GM23338 (cell line): ENCODE measurements at regions not wholly inside any gene's neighbourhood (a gene's known extent, or its start where the extent isn't known, plus 50 kb on each side); places are given as distances from the start of the nearest gene placed in this dataset.

Experiments used
- EZH2 ChIP-seq: fragments of 200-600 bp; sonication (generic); IDR thresholded peaks from one replicate; pipeline ENCODE4 v1.8.0; 2017; ENCODE audit warnings: antibody characterized with exemption, mild to moderate bottlenecking, low read depth; ENCODE audit not compliant: unreplicated experiment
- NANOG ChIP-seq: IDR thresholded peaks from 2 replicates; pipeline ENCODE4 v1.6.1; 2016; ENCODE audit warnings: antibody characterized with exemption, borderline replicate concordance
- STAT1 ChIP-seq: IDR thresholded peaks from one replicate; pipeline ENCODE4 v1.6.1; 2016; ENCODE audit warnings: antibody characterized with exemption; ENCODE audit not compliant: unreplicated experiment
- TF ChIP-seq, protein P1 (sequence below): fragments of 250-450 bp; sonication (Bioruptor Pico); IDR thresholded peaks from 2 replicates; pipeline ENCODE4 v1.5.0; 2020; ENCODE audit warnings: mild to moderate bottlenecking, moderate library complexity
- TF ChIP-seq, protein P2 (sequence below): IDR thresholded peaks from one replicate; pipeline ENCODE4 v1.6.1; 2018; ENCODE audit warnings: antibody characterized with exemption; ENCODE audit not compliant: unreplicated experiment
- TF ChIP-seq, protein P3 (sequence below): IDR thresholded peaks from 2 replicates; pipeline ENCODE4 v1.6.1; 2016; ENCODE audit warnings: antibody characterized with exemption

- TF ChIP-seq, protein P1, sequence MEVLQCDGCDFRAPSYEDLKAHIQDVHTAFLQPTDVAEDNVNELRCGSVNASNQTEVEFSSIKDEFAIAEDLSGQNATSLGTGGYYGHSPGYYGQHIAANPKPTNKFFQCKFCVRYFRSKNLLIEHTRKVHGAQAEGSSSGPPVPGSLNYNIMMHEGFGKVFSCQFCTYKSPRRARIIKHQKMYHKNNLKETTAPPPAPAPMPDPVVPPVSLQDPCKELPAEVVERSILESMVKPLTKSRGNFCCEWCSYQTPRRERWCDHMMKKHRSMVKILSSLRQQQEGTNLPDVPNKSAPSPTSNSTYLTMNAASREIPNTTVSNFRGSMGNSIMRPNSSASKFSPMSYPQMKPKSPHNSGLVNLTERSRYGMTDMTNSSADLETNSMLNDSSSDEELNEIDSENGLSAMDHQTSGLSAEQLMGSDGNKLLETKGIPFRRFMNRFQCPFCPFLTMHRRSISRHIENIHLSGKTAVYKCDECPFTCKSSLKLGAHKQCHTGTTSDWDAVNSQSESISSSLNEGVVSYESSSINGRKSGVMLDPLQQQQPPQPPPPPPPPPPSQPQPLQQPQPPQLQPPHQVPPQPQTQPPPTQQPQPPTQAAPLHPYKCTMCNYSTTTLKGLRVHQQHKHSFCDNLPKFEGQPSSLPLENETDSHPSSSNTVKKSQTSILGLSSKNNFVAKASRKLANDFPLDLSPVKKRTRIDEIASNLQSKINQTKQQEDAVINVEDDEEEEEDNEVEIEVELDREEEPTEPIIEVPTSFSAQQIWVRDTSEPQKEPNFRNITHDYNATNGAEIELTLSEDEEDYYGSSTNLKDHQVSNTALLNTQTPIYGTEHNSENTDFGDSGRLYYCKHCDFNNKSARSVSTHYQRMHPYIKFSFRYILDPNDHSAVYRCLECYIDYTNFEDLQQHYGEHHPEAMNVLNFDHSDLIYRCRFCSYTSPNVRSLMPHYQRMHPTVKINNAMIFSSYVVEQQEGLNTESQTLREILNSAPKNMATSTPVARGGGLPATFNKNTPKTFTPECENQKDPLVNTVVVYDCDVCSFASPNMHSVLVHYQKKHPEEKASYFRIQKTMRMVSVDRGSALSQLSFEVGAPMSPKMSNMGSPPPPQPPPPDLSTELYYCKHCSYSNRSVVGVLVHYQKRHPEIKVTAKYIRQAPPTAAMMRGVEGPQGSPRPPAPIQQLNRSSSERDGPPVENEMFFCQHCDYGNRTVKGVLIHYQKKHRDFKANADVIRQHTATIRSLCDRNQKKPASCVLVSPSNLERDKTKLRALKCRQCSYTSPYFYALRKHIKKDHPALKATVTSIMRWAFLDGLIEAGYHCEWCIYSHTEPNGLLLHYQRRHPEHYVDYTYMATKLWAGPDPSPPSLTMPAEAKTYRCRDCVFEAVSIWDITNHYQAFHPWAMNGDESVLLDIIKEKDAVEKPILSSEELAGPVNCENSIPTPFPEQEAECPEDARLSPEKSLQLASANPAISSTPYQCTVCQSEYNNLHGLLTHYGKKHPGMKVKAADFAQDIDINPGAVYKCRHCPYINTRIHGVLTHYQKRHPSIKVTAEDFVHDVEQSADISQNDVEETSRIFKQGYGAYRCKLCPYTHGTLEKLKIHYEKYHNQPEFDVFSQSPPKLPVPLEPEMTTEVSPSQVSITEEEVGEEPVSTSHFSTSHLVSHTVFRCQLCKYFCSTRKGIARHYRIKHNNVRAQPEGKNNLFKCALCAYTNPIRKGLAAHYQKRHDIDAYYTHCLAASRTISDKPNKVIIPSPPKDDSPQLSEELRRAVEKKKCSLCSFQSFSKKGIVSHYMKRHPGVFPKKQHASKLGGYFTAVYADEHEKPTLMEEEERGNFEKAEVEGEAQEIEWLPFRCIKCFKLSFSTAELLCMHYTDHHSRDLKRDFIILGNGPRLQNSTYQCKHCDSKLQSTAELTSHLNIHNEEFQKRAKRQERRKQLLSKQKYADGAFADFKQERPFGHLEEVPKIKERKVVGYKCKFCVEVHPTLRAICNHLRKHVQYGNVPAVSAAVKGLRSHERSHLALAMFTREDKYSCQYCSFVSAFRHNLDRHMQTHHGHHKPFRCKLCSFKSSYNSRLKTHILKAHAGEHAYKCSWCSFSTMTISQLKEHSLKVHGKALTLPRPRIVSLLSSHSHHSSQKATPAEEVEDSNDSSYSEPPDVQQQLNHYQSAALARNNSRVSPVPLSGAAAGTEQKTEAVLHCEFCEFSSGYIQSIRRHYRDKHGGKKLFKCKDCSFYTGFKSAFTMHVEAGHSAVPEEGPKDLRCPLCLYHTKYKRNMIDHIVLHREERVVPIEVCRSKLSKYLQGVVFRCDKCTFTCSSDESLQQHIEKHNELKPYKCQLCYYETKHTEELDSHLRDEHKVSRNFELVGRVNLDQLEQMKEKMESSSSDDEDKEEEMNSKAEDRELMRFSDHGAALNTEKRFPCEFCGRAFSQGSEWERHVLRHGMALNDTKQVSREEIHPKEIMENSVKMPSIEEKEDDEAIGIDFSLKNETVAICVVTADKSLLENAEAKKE (CRISPR knock-in tag) = no peak
- TF ChIP-seq, protein P2, sequence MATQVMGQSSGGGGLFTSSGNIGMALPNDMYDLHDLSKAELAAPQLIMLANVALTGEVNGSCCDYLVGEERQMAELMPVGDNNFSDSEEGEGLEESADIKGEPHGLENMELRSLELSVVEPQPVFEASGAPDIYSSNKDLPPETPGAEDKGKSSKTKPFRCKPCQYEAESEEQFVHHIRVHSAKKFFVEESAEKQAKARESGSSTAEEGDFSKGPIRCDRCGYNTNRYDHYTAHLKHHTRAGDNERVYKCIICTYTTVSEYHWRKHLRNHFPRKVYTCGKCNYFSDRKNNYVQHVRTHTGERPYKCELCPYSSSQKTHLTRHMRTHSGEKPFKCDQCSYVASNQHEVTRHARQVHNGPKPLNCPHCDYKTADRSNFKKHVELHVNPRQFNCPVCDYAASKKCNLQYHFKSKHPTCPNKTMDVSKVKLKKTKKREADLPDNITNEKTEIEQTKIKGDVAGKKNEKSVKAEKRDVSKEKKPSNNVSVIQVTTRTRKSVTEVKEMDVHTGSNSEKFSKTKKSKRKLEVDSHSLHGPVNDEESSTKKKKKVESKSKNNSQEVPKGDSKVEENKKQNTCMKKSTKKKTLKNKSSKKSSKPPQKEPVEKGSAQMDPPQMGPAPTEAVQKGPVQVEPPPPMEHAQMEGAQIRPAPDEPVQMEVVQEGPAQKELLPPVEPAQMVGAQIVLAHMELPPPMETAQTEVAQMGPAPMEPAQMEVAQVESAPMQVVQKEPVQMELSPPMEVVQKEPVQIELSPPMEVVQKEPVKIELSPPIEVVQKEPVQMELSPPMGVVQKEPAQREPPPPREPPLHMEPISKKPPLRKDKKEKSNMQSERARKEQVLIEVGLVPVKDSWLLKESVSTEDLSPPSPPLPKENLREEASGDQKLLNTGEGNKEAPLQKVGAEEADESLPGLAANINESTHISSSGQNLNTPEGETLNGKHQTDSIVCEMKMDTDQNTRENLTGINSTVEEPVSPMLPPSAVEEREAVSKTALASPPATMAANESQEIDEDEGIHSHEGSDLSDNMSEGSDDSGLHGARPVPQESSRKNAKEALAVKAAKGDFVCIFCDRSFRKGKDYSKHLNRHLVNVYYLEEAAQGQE = no peak
- TF ChIP-seq EZH2 (no peak), STAT1 (no peak), NANOG (no peak)
- TF ChIP-seq, protein P3, sequence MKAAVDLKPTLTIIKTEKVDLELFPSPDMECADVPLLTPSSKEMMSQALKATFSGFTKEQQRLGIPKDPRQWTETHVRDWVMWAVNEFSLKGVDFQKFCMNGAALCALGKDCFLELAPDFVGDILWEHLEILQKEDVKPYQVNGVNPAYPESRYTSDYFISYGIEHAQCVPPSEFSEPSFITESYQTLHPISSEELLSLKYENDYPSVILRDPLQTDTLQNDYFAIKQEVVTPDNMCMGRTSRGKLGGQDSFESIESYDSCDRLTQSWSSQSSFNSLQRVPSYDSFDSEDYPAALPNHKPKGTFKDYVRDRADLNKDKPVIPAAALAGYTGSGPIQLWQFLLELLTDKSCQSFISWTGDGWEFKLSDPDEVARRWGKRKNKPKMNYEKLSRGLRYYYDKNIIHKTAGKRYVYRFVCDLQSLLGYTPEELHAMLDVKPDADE = no peak
These were observed 440.1 kb upstream of the FAR2 start (continued) for GRCh38 chr12:28708918-28709371.
